HCT116 (cell line): ENCODE measurements at regions not wholly inside any gene's neighbourhood (a gene's known extent, or its start where the extent isn't known, plus 50 kb on each side); places are given as distances from the start of the nearest gene placed in this dataset.

Source experiments
- ATAC-seq: fragments of 200-7000 bp; cut with Tn5 transposase; 2 replicates; pipeline ENCODE4 v1.9.1; 2020; ENCODE audit warnings: mild to moderate bottlenecking, moderate library complexity
- BruUV-seq: library from RNA; stranded (reverse); fragments of 400-500 nt; replicated peaks from 2 replicates; lab custom pipeline; 2021; lab: Mats Ljungman, UMichigan
- CTCF ChIA-PET: fragments of 300-600 bp; sonication (Branson Sonifier 250); formaldehyde crosslinking; loops from one replicate; lab custom pipeline; 2021; ENCODE audit warnings: antibody characterized with exemption; lab: Charles Lee
- POLR2A ChIA-PET: fragments of 300-600, 350-600 bp; sonication (Branson Sonifier 250); formaldehyde crosslinking; loops from one replicate; lab custom pipeline; 2021; ENCODE audit warnings: antibody characterized with exemption; lab: Charles Lee
- RAD21 ChIA-PET, 2 experiments: fragments of 300-600 bp; sonication (Branson Sonifier 250); formaldehyde crosslinking; loops; one replicate each; lab custom pipeline; 2023; ENCODE audit warnings: low total read pairs in 2 of 2; ENCODE audit not compliant: uncharacterized antibody in 2 of 2, unreplicated experiment in 2 of 2, low non-redundant PET in 1 of 2; lab: Charles Lee
- DNase-seq: peaks from one replicate; pipeline ENCODE4 v3.0.0-alpha.2; 2010; ENCODE audit warnings: low read depth, low spot score
- H2AFZ ChIP-seq: fragments of 200-600 bp; shearing (Covaris generic), sonication (generic); 2 replicates; pipeline ENCODE4 v1.6.1; 2017; ENCODE audit warnings: low read depth, mixed run types, mixed read lengths, antibody characterized with exemption, low read length; ENCODE audit not compliant: poor library complexity, severe bottlenecking
- H3K27ac ChIP-seq: 2 replicates; pipeline ENCODE4 v1.5.1; 2012; ENCODE audit warnings: low read depth, low read length
- H3K27me3 ChIP-seq: fragments of 200-600 bp; sonication (generic); 2 replicates; pipeline ENCODE4 v1.6.1; 2016; ENCODE audit warnings: mixed run types, low read length, mixed read lengths; ENCODE audit not compliant: insufficient read depth
- H3K36me3 ChIP-seq, 2 experiments: fragments of 200-500 bp in 1 of 2; fragments of 200-600 bp in 1 of 2; sonication (Bioruptor generic) in 1 of 2; sonication (generic) in 1 of 2; 2 replicates each; pipeline versions ENCODE4 v1.5.1 to v1.6.1; 2014 to 2016; ENCODE audit warnings: low read length in 2 of 2, inconsistent platforms in 1 of 2, mixed read lengths in 1 of 2, mixed run types in 1 of 2; ENCODE audit not compliant: insufficient read depth in 2 of 2, control insufficient read depth in 1 of 2
- H3K4me1 ChIP-seq, 2 experiments: fragments of 200-600 bp in 1 of 2; sonication (generic) in 1 of 2; 2 replicates each; pipeline versions ENCODE4 v1.5.1 to v1.6.1; 2012 to 2017; ENCODE audit warnings: low read length in 2 of 2, inconsistent platforms in 1 of 2, mild to moderate bottlenecking in 1 of 2, mixed read lengths in 1 of 2, mixed run types in 1 of 2, moderate library complexity in 1 of 2; ENCODE audit not compliant: insufficient read depth in 2 of 2, control insufficient read depth in 1 of 2
- H3K4me2 ChIP-seq: fragments of 200-600 bp; sonication (generic); 2 replicates; pipeline ENCODE4 v1.6.1; 2017; ENCODE audit warnings: mixed run types, low read length, mixed read lengths
- H3K4me3 ChIP-seq, 2 experiments: fragments of 200-600 bp in 1 of 2; sonication (generic) in 1 of 2; replicated peaks in 1 of 2; 2 replicates each; pipeline ENCODE4 v1.5.1; 2011 to 2016; ENCODE audit warnings: low read length in 2 of 2, control low read depth in 1 of 2, low read depth in 1 of 2, mild to moderate bottlenecking in 1 of 2, mixed read lengths in 1 of 2, mixed run types in 1 of 2
- H3K79me2 ChIP-seq: fragments of 200-600 bp; sonication (generic); 2 replicates; pipeline ENCODE4 v1.6.1; 2017; ENCODE audit warnings: mild to moderate bottlenecking, mixed run types, low read length, moderate library complexity, mixed read lengths; ENCODE audit not compliant: insufficient read depth
- H3K9ac ChIP-seq: fragments of 200-600 bp; sonication (generic); 2 replicates; pipeline ENCODE4 v1.6.1; 2016; ENCODE audit warnings: low read length, mixed read lengths
- H3K9me2 ChIP-seq: fragments of 200-600 bp; sonication (generic), shearing (Covaris generic); 2 replicates; pipeline ENCODE4 v1.6.1; 2017; ENCODE audit warnings: mixed run types, mild to moderate bottlenecking, moderate library complexity; ENCODE audit not compliant: insufficient read depth
- H3K9me3 ChIP-seq, 2 experiments: fragments of 200-500 bp in 1 of 2; fragments of 200-600 bp in 1 of 2; sonication (Bioruptor generic) in 1 of 2; sonication (generic) in 1 of 2; 2 replicates each; pipeline ENCODE4 v1.6.1; 2014 to 2017; ENCODE audit warnings: low read length in 2 of 2, mixed read lengths in 2 of 2, inconsistent platforms in 1 of 2, low read depth in 1 of 2, mild to moderate bottlenecking in 1 of 2, mixed run types in 1 of 2, moderate library complexity in 1 of 2; ENCODE audit not compliant: control insufficient read depth in 1 of 2, insufficient read depth in 1 of 2
- H4K20me1 ChIP-seq: fragments of 200-600 bp; sonication (generic), shearing (Covaris generic); 2 replicates; pipeline ENCODE4 v1.6.1; 2017; ENCODE audit warnings: mixed run types, mild to moderate bottlenecking, moderate library complexity; ENCODE audit not compliant: insufficient read depth
- CBX3 ChIP-seq: IDR thresholded peaks from 2 replicates; pipeline ENCODE4 v1.6.1; 2012; ENCODE audit warnings: low read depth
- CTCF ChIP-seq, 3 experiments: fragments of 200-600 bp in 1 of 3; sonication (generic) in 1 of 3; IDR thresholded peaks in 2 of 3; conservative IDR thresholded peaks in 1 of 3; 2 replicates each; pipeline ENCODE4 v1.5.1; 2012 to 2017; ENCODE audit warnings: low read depth in 2 of 3, low read length in 2 of 3, antibody characterized with exemption in 1 of 3, borderline replicate concordance in 1 of 3, control low read depth in 1 of 3, mild to moderate bottlenecking in 1 of 3, mixed read lengths in 1 of 3, mixed run types in 1 of 3, moderate library complexity in 1 of 3; ENCODE audit not compliant: insufficient read depth in 1 of 3
- ELF1 ChIP-seq: IDR thresholded peaks from 2 replicates; pipeline ENCODE4 v1.6.1; 2012; ENCODE audit warnings: low read depth, borderline replicate concordance
- EZH2 ChIP-seq: fragments of 200-600 bp; sonication (generic); IDR thresholded peaks from 2 replicates; pipeline ENCODE4 v1.6.1; 2017; ENCODE audit warnings: antibody characterized with exemption, mixed run types
- FOSL1 ChIP-seq: IDR thresholded peaks from 2 replicates; pipeline ENCODE4 v1.6.1; 2012; ENCODE audit warnings: low read depth
- JUND ChIP-seq: IDR thresholded peaks from 2 replicates; pipeline ENCODE4 v1.6.1; 2012
- MAX ChIP-seq: IDR thresholded peaks from 2 replicates; pipeline ENCODE4 v1.6.1; 2012
- POLR2A ChIP-seq: IDR thresholded peaks from 2 replicates; pipeline ENCODE4 v1.7.0; 2011; ENCODE audit warnings: borderline replicate concordance; ENCODE audit not compliant: insufficient read depth, insufficient read length; ENCODE audit errors: extremely low read depth
- POLR2AphosphoS5 ChIP-seq: IDR thresholded peaks from 2 replicates; pipeline ENCODE4 v1.6.1; 2011; ENCODE audit warnings: mild to moderate bottlenecking, low read depth, low read length, moderate library complexity
- RAD21 ChIP-seq: IDR thresholded peaks from 2 replicates; pipeline ENCODE4 v1.6.1; 2012; ENCODE audit warnings: low read depth, mild to moderate bottlenecking
- REST ChIP-seq: IDR thresholded peaks from 2 replicates; pipeline ENCODE4 v1.6.1; 2012; ENCODE audit warnings: low read depth
- SIN3A ChIP-seq: IDR thresholded peaks from 2 replicates; pipeline ENCODE4 v1.6.1; 2012; ENCODE audit warnings: low read depth
- SP1 ChIP-seq: IDR thresholded peaks from 2 replicates; pipeline ENCODE4 v1.6.1; 2012; ENCODE audit warnings: low read depth
- SRF ChIP-seq: IDR thresholded peaks from 2 replicates; pipeline ENCODE4 v1.6.1; 2012; ENCODE audit warnings: low read depth
- YY1 ChIP-seq: IDR thresholded peaks from 2 replicates; pipeline ENCODE4 v1.6.1; 2011; ENCODE audit warnings: low read length, low read depth, moderate library complexity, mild to moderate bottlenecking; ENCODE audit not compliant: insufficient replicate concordance; ENCODE audit errors: extremely low read depth
- ZBTB33 ChIP-seq: IDR thresholded peaks from 2 replicates; pipeline ENCODE4 v1.6.1; 2011; ENCODE audit warnings: mild to moderate bottlenecking, low read length, moderate library complexity; ENCODE audit not compliant: insufficient replicate concordance; ENCODE audit errors: extremely low read depth
- ZFX ChIP-seq: fragments of 450-650 bp; IDR thresholded peaks from 2 replicates; pipeline ENCODE4 v1.6.1; 2017
- ZNF274 ChIP-seq: fragments of 200-500 bp; sonication (Bioruptor generic); IDR thresholded peaks from 2 replicates; pipeline ENCODE4 v1.6.1; 2014; ENCODE audit warnings: mild to moderate bottlenecking, low read depth, low read length, inconsistent platforms
- intact Hi-C: fragments of 100-400 bp; cut with micrococcal nuclease; formaldehyde crosslinking; loops from 2 replicates; pipeline ENCODE4 v1.10.0; 2022

- no peak for DNase-seq
- H3K4me1 ChIP-seq: no peaks in the 10 kb centered on the region
- no peaks in the 10 kb centered on the region for H3K36me3 ChIP-seq
- peaks cover 0 to 3% of the 10 kb centered on the region in 2 experiments; a peak in 2 of 4 replicates for H3K9me3 ChIP-seq
- no peak for ATAC-seq
- intact Hi-C loops: no loop called here
- RAD21 ChIA-PET: no interaction called here
- POLR2A ChIA-PET: no interaction called here
- no peak overlapping the region for H2AFZ ChIP-seq
- no peaks in the 10 kb centered on the region for H3K27me3 ChIP-seq
- H3K4me3 ChIP-seq: no peak overlapping the region
- TF ChIP-seq JUND: no peak
- no peak for TF ChIP-seq EZH2
- no peak for TF ChIP-seq CTCF (IDR thresholded peaks at IDR 0.05 in 2 of 3, conservative IDR thresholded peaks at IDR 0.05 in 1 of 3; ENCODE audit: borderline replicate concordance in 1 of 3, insufficient read depth in 1 of 3, low read depth in 2 of 3, low read length in 2 of 3)
- TF ChIP-seq MAX: no peak
- no peak for TF ChIP-seq RAD21
- no peak for TF ChIP-seq POLR2AphosphoS5
- TF ChIP-seq ELF1: no peak
- TF ChIP-seq REST: no peak
- TF ChIP-seq ZFX: no peak
- TF ChIP-seq SIN3A: no peak
- no peak for TF ChIP-seq FOSL1
- no peak for TF ChIP-seq ZNF274
- no peak for TF ChIP-seq CBX3
- no peak for TF ChIP-seq POLR2A
- no peak for TF ChIP-seq ZBTB33
- no peak for TF ChIP-seq SRF
- no peak for TF ChIP-seq SP1
- no peak for TF ChIP-seq YY1
- TF ChIP-seq, all 23 proteins: peak for 0
- Histone ChIP-seq H3K79me2 (no peaks in the 10 kb centered on the region), H3K9ac (no peak overlapping the region), H3K9me2 (no peaks in the 10 kb centered on the region), H4K20me1 (no peaks in the 10 kb centered on the region), H3K27ac (no peak overlapping the region), H3K4me2 (no peak overlapping the region)
- BruUV-seq: no TSS peak
- CTCF ChIA-PET: no interaction called here
Measured at GRCh38 chr10:56222237-56222636, 138.8 kb downstream of the ZWINT start.
